ENCODE measurements at regions not wholly inside any gene's neighbourhood (a gene's known extent, or its start where the extent isn't known, plus 50 kb on each side); places are given as distances from the start of the nearest gene placed in this dataset.

DNA sequence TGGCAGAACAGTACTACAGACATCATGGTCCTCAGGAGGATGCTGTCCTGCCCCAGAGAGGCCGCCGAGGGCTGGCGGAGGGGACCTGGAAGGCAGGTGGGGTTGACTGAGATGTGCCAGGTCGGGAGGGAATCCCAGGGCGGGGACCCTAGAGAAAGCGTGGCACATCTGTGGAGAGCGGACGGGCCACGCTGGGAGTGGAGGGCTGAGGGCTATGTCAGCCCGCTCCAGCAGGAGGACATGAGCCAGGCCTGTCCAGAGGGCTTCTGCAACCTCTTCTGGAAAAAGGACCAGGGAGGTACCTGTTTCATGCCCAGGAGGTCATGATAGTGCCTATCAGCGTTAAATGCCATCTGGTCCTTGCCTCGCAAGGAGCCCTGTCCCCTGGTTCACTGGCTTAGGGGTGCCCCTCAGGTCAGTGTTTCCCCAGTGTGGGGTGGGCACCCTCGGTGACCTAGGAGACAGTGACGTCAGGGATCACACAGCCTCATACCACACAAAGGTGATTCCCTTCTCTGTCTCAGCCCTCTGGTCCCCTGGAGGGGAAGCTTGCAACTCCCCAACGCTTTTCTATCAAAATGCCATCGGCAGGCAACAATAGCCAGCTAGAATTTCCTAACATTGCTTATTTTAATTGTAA is 103.6 kb upstream of the IER5L start:
- TF ChIP-seq, protein P1, sequence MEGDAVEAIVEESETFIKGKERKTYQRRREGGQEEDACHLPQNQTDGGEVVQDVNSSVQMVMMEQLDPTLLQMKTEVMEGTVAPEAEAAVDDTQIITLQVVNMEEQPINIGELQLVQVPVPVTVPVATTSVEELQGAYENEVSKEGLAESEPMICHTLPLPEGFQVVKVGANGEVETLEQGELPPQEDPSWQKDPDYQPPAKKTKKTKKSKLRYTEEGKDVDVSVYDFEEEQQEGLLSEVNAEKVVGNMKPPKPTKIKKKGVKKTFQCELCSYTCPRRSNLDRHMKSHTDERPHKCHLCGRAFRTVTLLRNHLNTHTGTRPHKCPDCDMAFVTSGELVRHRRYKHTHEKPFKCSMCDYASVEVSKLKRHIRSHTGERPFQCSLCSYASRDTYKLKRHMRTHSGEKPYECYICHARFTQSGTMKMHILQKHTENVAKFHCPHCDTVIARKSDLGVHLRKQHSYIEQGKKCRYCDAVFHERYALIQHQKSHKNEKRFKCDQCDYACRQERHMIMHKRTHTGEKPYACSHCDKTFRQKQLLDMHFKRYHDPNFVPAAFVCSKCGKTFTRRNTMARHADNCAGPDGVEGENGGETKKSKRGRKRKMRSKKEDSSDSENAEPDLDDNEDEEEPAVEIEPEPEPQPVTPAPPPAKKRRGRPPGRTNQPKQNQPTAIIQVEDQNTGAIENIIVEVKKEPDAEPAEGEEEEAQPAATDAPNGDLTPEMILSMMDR (IDR thresholded peaks at IDR 0.05): no peak
- TF ChIP-seq ZFX (IDR thresholded peaks at IDR 0.05; ENCODE audit: borderline replicate concordance): no peak

Measured in 22Rv1 (cell line).